AG04449 (cell line): ENCODE measurements at regions not wholly inside any gene's neighbourhood (a gene's known extent, or its start where the extent isn't known, plus 50 kb on each side); places are given as distances from the start of the nearest gene placed in this dataset.

Source experiments
- CTCF ChIA-PET: fragments of 350-600 bp; formaldehyde crosslinking; extraction: SDS; loops from one replicate; lab custom pipeline; 2021; ENCODE audit warnings: antibody characterized with exemption; lab: Yijun Ruan, JAX
- POLR2A ChIA-PET: fragments of 400-600, 350-600 bp; formaldehyde crosslinking; extraction: SDS; loops from one replicate; lab custom pipeline; 2020; ENCODE audit warnings: antibody characterized with exemption, inconsistent platforms; lab: Yijun Ruan, JAX
- DNase-seq: peaks from one replicate; pipeline ENCODE4 v3.0.0-alpha.2; 2010; ENCODE audit warnings: low read depth, low spot score
- H3K4me3 ChIP-seq: 2 replicates; pipeline ENCODE4 v1.5.1; 2011; ENCODE audit warnings: low read depth, mild to moderate bottlenecking, control low read depth, low read length
- TF ChIP-seq, protein P1 (sequence below): IDR thresholded peaks from one replicate; pipeline ENCODE4 v1.5.1; 2011; ENCODE audit warnings: mild to moderate bottlenecking, moderate library complexity, low read length, control low read depth, inconsistent platforms; ENCODE audit not compliant: insufficient read depth; ENCODE audit errors: missing control alignments

DNA sequence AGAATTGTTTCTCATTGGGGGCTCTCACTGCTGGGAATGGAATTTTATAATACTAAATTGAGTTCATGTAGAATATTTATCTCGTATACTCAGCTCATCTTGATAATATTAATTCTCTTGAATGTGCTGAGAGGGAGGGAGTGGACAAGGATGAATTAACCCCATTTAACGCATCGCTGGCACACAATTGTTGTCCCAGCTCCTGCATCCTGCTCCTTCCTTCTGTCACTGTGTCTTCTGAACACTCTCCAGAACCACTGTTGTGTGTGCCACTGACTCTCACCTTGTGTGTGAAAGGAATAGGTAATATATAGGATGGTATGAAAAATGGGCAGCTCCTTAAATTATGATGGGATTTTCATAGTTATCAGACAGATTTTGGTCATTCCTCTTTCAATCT is 267.3 kb downstream of the MTRR start:
- POLR2A ChIA-PET, result no interaction called here
- TF ChIP-seq, protein P1, sequence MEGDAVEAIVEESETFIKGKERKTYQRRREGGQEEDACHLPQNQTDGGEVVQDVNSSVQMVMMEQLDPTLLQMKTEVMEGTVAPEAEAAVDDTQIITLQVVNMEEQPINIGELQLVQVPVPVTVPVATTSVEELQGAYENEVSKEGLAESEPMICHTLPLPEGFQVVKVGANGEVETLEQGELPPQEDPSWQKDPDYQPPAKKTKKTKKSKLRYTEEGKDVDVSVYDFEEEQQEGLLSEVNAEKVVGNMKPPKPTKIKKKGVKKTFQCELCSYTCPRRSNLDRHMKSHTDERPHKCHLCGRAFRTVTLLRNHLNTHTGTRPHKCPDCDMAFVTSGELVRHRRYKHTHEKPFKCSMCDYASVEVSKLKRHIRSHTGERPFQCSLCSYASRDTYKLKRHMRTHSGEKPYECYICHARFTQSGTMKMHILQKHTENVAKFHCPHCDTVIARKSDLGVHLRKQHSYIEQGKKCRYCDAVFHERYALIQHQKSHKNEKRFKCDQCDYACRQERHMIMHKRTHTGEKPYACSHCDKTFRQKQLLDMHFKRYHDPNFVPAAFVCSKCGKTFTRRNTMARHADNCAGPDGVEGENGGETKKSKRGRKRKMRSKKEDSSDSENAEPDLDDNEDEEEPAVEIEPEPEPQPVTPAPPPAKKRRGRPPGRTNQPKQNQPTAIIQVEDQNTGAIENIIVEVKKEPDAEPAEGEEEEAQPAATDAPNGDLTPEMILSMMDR, result no peak
- no peak overlapping the region for H3K4me3 ChIP-seq
- DNase-seq, result no peak
- CTCF ChIA-PET, result no interaction called here

- ChIA-PET POLR2A (no interaction called here), CTCF (no interaction called here)
- DNase-seq, result no peak
- no peak overlapping the region for H3K4me3 ChIP-seq
- TF ChIP-seq, protein P1, result no peak
These were observed 269.1 kb downstream of the MTRR start for GRCh38 chr5:8137941-8138550.

DNA sequence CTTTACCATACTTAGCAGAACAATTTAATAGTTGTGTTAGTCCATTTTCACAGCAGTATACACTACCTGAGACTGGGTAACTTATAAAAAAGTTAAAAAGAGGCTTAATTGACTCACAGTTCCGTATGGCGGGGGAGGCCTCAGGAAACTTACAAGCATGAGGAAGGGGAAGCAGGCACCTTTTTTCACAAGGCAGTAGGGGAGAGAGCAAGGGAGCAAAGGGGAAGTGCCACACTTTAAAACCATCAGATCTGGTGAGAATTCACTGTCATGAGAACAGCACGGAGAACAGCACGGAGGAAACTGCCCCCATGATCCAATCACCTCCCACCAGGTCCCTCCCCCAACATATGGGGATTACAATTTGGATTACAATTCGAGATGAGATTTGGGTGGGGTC is 269.9 kb downstream of the MTRR start:
- ChIA-PET CTCF (no interaction called here), POLR2A (no interaction called here)
- no peak overlapping the region for H3K4me3 ChIP-seq
- DNase-seq, result no peak
- TF ChIP-seq, protein P1, result no peak

GRCh38 chr5:8150791-8151190 is 281.8 kb downstream of the MTRR start:
- CTCF ChIA-PET, result no interaction called here
- no peak overlapping the region for H3K4me3 ChIP-seq
- TF ChIP-seq, protein P1, result no peak
- POLR2A ChIA-PET, result no interaction called here
- no peak for DNase-seq

GRCh38 chr5:8156706-8157105 is 287.8 kb downstream of the MTRR start:
- CTCF ChIA-PET, result no interaction called here
- TF ChIP-seq, protein P1, result no peak

GRCh38 chr5:8157320-8157822 is 288.4 kb downstream of the MTRR start:
- POLR2A ChIA-PET, result no interaction called here
- TF ChIP-seq, protein P1, result no peak
- no peak for DNase-seq
- no peak overlapping the region for H3K4me3 ChIP-seq
- CTCF ChIA-PET, result no interaction called here

More at GRCh38 chr5:8156706-8157105, 287.8 kb downstream of the MTRR start:
- H3K4me3 ChIP-seq, result no peak overlapping the region
- no peak for DNase-seq
- POLR2A ChIA-PET, result no interaction called here
